NB4 (cell line): ENCODE measurements at regions not wholly inside any gene's neighbourhood (a gene's known extent, or its start where the extent isn't known, plus 50 kb on each side); places are given as distances from the start of the nearest gene placed in this dataset.

ENCODE experiments used
- DNase-seq: peaks from one replicate; pipeline ENCODE4 v3.0.0; 2010; ENCODE audit warnings: low read depth
- H3K4me3 ChIP-seq: one replicate; pipeline ENCODE4 v1.5.1; 2011; ENCODE audit warnings: mild to moderate bottlenecking, low read depth, low read length, moderate library complexity
- CTCF ChIP-seq: IDR thresholded peaks from one replicate; pipeline ENCODE4 v1.5.1; 2012; ENCODE audit warnings: low read depth, low read length
- MAX ChIP-seq: IDR thresholded peaks from 2 replicates; pipeline ENCODE4 v1.6.1; 2011; ENCODE audit warnings: low read depth, low read length
- MYC ChIP-seq: IDR thresholded peaks from 2 replicates; pipeline ENCODE4 v1.6.1; 2011; ENCODE audit warnings: low read depth, low read length
- POLR2A ChIP-seq: IDR thresholded peaks from 2 replicates; pipeline ENCODE4 v1.6.1; 2011; ENCODE audit warnings: mild to moderate bottlenecking; ENCODE audit not compliant: insufficient read length; ENCODE audit errors: extremely low read depth

GRCh38 chrX:40177942-40178715, 80.4 kb upstream of the BCOR start:
- TF ChIP-seq MYC (no peak), CTCF (no peak)
- DNase-seq, result peak; percentile 15
- peak overlapping the region; percentile 77 for H3K4me3 ChIP-seq

- peak overlapping the region; percentile 77 for H3K4me3 ChIP-seq
- DNase-seq, result no peak
- TF ChIP-seq POLR2A, result no peak
- TF ChIP-seq MAX, result no peak
- no peak for TF ChIP-seq CTCF
- no peak for TF ChIP-seq MYC
These were observed 79.7 kb upstream of the BCOR start for GRCh38 chrX:40177489-40177888.

GRCh38 chrX:40177117-40177430, 79.3 kb upstream of the BCOR start:
- peak overlapping the region; percentile 77 for H3K4me3 ChIP-seq
- no peak for DNase-seq
- TF ChIP-seq MAX (peak; percentile 30), CTCF (no peak)

- TF ChIP-seq MAX (peak; percentile 79), POLR2A (no peak)
- peak; percentile 89 for DNase-seq
- H3K4me3 ChIP-seq, result peak overlapping the region; percentile 77
These were observed 78.8 kb upstream of the BCOR start for GRCh38 chrX:40176351-40177116.

GRCh38 chrX:40175511-40176350, 78.0 kb upstream of the BCOR start:
- DNase-seq, result peak; percentile 93
- H3K4me3 ChIP-seq, result peak overlapping the region; percentile 70
- TF ChIP-seq MAX (peak; percentile 74), POLR2A (peak; percentile 47), MYC (no peak; the same call in 1 of the 2 replicates)

GRCh38 chrX:40174854-40175510, 77.2 kb upstream of the BCOR start:
- DNase-seq, result peak; percentile 72
- peak overlapping the region; percentile 70 for H3K4me3 ChIP-seq
- TF ChIP-seq CTCF (no peak), POLR2A (no peak), MYC (peak; percentile 61), MAX (peak; percentile 41; the same call in 1 of the 2 replicates)
